Dermis microvascular lymphatic vessel endothelial cell (primary cell): ENCODE measurements at regions not wholly inside any gene's neighbourhood (a gene's known extent, or its start where the extent isn't known, plus 50 kb on each side); places are given as distances from the start of the nearest gene placed in this dataset.

Source experiments
- DNase-seq, 2 donors: peaks; one replicate each; pipeline versions ENCODE4 v3.0.0 to v3.0.0-alpha.2; 2010; ENCODE audit warnings: low read depth in 2 of 2

- DNase-seq: no peak
These were observed 90.1 kb upstream of the LGALSL start for GRCh38 chr2:64363848-64364247.

DNA sequence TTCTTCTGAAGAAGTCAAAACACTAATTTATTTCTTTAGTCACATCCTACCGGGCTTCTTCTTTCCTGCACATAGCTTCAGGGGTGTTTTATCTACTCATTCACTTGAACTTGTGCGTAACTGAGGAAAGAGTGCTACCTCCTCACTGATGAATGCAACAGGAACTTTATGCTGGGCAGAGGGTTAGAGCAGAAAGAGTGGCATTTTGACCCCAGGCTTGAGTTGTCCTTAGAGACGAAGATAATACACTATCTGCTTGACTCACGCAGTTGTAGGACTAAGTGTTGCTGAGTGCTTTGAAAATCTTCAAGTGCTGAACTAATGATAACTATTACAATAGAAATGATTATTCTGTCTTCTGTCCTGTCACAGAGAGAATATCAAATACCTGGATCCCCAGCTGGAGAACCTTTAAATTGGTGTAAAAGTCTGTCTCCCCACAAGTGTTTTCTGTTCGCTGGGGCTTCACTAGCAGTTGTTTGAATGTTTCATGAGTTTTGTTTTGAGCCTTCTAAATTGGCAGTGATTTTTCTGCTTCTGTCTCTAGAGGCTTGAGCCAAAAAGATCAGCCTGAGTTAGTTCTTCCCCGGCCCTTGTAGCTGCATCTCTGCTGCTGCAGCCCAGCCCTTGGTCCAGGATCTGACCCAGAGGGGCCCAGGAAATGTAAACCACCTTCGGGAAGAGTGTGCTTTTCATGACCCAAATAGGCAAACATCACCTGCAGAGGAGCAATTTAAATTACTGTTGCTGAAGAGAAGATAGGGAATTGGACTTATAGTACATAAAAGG, 86.3 kb upstream of the LGALSL start:
- no peak for DNase-seq

DNA sequence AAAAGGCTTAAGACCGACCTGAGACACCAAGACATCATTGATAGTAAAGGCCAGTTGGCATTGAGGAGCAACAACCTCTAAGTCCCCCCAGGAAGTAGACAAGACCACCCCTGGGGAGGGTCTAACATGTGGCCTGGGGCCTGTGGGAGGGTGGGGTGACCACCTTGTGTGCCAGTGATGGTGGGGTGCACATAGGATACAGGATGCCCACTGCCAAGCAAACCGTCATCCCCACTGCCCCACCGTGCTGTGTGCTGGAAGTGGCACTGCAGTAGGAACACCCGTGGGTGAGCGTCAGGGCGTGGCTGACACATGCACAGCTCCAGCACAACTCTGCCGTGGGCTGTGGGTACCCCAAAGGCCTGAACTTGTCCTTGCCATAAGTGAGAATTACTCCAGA, 84.3 kb upstream of the LGALSL start:
- DNase-seq: no peak

GRCh38 chr2:64371727-64372126, 82.2 kb upstream of the LGALSL start:
- DNase-seq: no peak

DNA sequence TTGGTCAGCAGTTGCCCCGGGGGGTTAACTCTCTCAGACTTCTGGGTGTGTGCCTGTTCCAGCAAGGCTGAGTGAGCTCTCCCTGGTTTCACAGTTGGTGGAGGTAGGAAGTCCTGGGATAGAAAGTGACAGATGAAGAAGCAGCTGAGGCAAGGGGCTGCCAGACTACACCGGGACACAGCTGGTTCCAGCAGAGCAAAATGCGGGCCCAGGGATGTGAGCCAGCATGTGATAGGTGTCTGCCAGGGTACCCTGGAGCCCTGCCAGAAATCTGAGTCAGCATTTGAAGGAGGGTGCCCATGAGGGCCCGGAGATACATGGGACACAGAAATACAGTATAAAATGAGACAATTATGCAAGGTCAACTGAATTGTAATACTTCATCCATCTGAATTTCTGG, 79.3 kb upstream of the LGALSL start:
- DNase-seq: no peak

GRCh38 chr2:64376926-64377325, 77.0 kb upstream of the LGALSL start:
- no peak for DNase-seq

DNA sequence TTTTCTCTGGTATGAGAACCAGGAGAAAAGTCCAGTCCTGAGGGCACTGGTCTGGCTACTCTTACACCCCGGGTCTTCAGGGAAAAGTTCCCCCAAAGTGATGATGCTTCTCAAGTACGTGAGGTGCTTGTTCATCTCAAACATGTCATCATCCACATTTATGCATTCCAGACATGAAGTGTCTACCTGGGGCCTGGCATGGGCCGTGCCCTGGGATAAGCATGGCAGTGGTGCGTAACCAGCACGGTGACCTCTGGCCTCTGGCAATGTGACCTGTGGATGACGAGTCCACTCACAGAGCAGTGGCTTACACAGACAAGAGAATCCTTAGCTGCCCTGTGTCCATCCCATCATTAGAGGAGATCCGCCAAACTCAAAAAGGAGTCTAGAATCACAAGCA, 74.8 kb upstream of the LGALSL start:
- DNase-seq: no peak

DNA sequence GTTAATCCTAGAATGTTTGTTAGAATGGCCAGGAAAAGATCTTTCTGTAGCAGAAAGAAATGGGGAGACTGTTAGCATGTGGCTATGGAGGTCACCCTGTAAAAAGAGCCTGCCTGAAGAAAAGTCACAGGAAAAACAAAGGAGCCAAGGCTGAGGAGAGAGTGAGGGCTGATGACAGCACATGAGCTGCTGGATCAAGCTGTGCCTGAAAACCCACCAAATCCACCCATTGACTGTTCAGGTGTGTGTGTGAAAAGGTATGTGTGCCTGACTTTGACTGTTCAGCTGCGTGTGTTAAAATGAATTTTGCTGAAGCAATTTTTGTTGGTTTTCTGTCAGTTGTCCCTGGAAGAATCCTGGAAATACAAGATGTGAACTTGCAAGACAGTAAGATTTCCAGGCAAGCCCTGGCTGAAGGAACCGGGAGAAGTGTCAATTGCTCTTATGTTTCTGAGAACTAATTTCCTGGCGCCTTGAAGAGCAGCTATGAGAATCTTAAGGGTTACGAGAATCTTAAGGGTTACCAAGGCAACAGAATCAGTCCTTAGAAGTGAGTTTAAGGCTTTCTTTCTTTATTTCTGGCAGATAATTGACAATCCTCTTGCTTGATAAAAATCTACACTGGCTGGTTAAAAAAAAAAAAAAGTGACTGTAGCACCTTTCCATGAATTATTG, 73.0 kb upstream of the LGALSL start:
- DNase-seq: no peak

DNA sequence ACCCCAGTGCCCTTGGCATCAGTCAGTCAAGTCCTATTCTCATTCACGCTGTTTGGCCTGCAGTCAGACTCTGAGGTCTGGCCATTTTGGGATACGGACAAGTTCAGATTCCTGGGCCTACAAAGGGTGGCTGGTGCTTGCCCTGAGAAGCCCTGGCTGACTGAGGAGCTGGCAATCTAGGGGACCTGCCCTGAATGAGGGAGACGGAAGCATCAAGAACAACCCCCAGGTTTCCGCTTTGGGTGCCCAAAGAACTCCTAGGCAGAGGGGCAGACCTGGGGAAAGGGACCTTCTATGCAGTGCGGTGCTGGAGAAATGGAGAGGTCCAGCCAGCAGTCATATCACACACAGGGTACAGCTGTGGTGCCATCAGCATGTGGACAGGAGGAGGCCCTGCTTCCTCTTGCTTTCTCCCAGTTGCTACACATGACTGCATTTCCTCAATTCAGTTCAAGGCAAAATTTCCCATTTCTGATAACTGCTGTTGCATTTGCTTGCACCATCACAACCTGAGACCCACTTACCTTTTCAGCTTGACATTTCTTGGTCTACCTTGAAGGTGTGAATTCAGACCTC, 70.9 kb upstream of the LGALSL start:
- no peak for DNase-seq

DNA sequence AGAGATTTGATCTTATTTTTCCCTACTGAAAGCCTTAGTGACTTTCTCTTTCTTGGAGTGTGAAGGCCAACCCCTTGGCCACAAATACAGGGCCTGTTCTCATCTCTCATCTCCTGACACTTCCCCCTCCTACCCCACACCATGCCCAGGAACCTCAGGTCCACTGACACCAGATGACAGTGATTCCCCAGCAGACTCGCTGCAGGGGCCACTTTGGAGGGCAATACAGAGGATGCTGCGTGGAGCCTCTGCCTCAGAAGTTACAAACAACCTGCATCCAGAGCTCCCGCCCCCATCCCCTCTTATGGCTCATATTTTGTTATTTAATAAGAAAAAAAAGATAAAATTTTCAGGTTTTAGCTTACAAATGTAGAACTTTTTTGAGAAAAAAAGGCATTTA, 70.1 kb upstream of the LGALSL start:
- no peak for DNase-seq

- no peak for DNase-seq
These were observed 67.3 kb upstream of the LGALSL start for GRCh38 chr2:64386676-64387075.

DNA sequence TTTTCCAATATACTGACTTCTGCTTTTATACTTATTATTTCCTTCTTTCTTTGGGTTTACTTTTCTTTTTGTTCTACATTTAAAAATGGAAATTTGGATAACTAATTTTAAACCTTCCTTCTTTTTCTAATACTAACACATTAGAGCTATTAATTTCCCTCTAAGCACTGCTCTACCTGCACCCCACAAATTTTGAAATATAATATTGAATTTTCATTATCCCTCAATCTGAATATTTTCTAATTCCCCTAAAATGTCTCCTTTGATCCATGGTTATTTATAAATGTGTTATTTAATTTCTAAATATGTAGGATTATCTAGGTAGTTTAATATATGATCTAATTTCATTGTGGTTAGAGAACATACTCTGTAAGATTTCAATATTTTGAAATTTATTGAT, 63.4 kb upstream of the LGALSL start:
- DNase-seq: no peak

DNA sequence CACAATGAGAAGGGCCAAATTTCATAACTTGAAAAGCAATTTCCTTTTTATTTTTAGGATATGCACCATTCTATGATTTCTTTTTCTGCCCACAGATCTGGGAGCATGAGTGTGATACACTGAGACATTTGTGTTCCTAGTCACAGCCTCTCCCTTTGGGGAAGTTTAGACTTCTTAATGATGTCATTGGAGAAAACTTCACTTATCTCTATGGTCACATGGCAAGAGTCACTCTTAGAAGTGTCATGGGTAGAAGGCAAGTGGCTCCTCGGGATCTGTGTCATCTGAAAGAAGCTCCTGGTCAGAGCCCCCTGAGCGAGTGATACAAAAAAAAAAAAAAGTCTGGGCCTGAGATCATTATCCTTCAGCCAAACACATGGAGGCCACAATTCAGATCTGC, 62.5 kb upstream of the LGALSL start:
- no peak for DNase-seq

DNA sequence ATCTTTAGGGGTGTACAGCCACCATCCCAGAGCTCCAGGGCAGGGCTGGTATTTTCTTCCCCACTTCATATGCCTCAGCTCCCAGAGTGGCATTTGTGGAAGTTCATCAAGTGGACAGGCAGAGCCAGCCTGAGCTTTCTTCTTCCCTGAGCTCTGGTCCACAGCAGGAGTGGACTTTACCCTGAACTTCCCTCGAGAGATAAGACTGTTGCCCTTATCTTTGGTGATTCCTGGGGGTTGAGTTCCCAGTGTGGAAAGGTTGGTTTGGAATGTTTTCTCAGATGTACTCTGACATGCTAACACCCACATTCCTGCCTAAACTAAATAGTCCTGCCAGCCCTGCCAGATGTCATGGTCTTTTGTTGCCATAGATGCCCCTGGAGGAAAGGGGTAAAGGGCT, 62.0 kb upstream of the LGALSL start:
- no peak for DNase-seq

- DNase-seq: no peak
These were observed 61.4 kb upstream of the LGALSL start for GRCh38 chr2:64392529-64392928.

GRCh38 chr2:64393383-64394010, 60.5 kb upstream of the LGALSL start:
- DNase-seq: no peak

DNA sequence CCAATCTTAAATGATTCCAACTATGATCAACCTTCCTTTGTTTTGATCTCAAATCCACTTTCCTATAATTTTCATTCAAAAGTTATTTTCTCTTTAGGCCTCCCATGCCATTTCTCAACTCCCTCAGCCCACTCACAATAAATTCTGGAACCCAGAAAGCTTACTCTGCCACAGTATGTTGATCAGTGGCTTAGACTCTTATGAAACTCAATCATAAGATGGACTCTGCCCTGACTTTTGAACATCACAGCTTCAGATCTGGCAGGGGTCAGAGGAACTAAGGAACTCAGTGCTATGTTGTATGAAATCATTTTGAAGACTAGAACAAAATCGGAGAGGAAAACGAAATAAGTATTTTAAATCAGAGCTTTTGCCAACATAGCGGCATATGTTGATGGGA, 59.8 kb upstream of the LGALSL start:
- no peak for DNase-seq

DNA sequence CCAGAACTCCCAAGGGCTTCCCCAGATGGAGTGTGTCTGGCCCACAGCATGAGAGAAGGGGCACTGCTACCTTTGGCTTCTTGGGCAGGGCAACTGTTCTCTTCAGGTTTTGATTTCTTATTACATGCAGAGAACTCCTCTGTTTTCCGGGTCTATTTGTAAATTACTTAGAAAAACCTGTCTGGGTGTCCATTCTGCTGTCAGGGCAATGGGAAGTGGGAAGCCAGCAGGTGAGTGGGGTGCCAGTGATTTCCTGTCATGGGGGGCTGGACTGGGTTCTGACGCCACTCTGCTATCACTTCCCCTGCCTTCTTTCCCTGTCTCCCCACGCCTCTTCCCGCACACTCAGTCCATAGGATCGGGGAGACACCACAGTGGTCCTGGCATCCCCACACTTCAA, 58.0 kb upstream of the LGALSL start:
- DNase-seq: no peak

- no peak for DNase-seq
These were observed 57.4 kb upstream of the LGALSL start for GRCh38 chr2:64396551-64396950.

DNA sequence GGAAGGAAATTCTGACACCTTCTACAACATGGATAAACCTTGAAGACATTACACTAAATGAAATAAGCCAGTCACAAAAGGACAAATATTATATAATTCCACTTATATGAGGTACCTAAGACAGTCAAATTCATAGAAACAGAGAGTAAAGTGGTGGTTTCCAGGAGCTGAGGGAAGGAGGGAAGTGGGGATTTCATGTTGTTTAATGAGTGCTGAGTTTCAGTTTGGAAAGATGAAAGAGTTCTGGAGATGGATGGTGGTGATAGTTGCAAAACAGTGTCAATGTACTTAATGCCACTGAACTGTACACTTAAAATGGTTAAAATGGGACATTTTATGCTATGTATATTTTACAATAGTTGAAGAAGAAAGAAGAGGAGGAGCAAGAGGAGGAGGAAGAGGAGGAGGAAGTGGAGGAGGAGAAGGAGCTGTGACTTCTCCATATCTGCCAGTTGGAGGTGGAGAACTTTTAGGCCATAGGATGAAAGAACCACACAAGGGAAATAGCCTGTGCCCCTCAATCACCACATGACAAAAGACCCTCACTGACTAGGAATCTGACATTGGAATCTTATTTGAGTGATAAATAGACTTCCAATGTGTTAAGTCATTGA, 55.3 kb upstream of the LGALSL start:
- no peak for DNase-seq

GRCh38 chr2:64399521-64399920, 54.4 kb upstream of the LGALSL start:
- DNase-seq: no peak

GRCh38 chr2:64400105-64400728, 53.7 kb upstream of the LGALSL start:
- DNase-seq: no peak
